Gastroesophageal sphincter (tissue), 3 donors: ENCODE measurements at regions not wholly inside any gene's neighbourhood (a gene's known extent, or its start where the extent isn't known, plus 50 kb on each side); places are given as distances from the start of the nearest gene placed in this dataset.

ENCODE experiments used
- POLR2A ChIP-seq, 2 donors: fragments of 450-650 bp; IDR thresholded peaks; one replicate each; pipeline ENCODE4 v1.6.1; 2017; ENCODE audit warnings: antibody characterized with exemption in 2 of 2, mild to moderate bottlenecking in 2 of 2, moderate library complexity in 1 of 2
- POLR2AphosphoS5 ChIP-seq: sonication (generic); formaldehyde crosslinking; IDR thresholded peaks from one replicate; pipeline ENCODE4 v1.6.1; 2017; ENCODE audit warnings: antibody characterized with exemption
- TF ChIP-seq, protein P1 (sequence below), 4 experiments: fragments of 200-600 bp in 2 of 4; fragments of 450-650 bp in 2 of 4; sonication (generic) in 1 of 4; IDR thresholded peaks; one replicate each; pipeline ENCODE4 v1.5.1; 2017 to 2019; ENCODE audit warnings: antibody characterized with exemption in 4 of 4, mild to moderate bottlenecking in 2 of 4, moderate library complexity in 2 of 4

DNA sequence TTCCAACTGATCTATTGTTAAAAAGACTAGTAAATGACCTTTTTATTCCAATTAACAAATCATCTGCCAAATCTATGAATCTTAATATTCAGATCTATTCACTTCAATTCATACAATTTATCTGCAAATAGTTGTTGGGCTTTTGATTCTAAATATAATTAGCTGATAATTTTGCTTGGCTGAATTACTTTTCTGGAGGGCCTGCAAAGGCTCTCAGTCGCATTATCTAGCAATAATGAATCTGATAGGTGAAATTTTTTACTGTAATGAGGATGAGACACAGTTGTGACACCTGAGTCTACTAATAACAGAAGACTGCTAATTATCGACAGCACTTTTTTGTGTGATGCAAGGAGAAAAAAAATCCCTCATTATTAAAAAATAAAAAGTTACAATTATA is 565.1 kb downstream of the ZEB2 start:
- TF ChIP-seq, protein P1, sequence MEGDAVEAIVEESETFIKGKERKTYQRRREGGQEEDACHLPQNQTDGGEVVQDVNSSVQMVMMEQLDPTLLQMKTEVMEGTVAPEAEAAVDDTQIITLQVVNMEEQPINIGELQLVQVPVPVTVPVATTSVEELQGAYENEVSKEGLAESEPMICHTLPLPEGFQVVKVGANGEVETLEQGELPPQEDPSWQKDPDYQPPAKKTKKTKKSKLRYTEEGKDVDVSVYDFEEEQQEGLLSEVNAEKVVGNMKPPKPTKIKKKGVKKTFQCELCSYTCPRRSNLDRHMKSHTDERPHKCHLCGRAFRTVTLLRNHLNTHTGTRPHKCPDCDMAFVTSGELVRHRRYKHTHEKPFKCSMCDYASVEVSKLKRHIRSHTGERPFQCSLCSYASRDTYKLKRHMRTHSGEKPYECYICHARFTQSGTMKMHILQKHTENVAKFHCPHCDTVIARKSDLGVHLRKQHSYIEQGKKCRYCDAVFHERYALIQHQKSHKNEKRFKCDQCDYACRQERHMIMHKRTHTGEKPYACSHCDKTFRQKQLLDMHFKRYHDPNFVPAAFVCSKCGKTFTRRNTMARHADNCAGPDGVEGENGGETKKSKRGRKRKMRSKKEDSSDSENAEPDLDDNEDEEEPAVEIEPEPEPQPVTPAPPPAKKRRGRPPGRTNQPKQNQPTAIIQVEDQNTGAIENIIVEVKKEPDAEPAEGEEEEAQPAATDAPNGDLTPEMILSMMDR (IDR thresholded peaks at IDR 0.05), result no peak
- TF ChIP-seq POLR2A (IDR thresholded peaks at IDR 0.05) (no peak), POLR2AphosphoS5 (no peak)
